ENCODE measurements at regions not wholly inside any gene's neighbourhood (a gene's known extent, or its start where the extent isn't known, plus 50 kb on each side); places are given as distances from the start of the nearest gene placed in this dataset.

GRCh38 chr11:15710580-15711275 lies 596.0 kb downstream of the INSC start:
- TF ChIP-seq POLR2AphosphoS5 (IDR thresholded peaks at IDR 0.05; ENCODE audit: low read depth, low read length) (no peak), REST (IDR thresholded peaks at IDR 0.05; ENCODE audit: insufficient read depth in 1 of 2, low read depth in 2 of 2, low read length in 1 of 2) (no peak), TCF7L2 (IDR thresholded peaks at IDR 0.05; ENCODE audit: low read depth, low read length) (no peak), CTCF (IDR thresholded peaks at IDR 0.05) (no peak), SIN3A (IDR thresholded peaks at IDR 0.05; ENCODE audit: borderline replicate concordance, insufficient read depth, low read depth, low read length) (no peak)
- H3K36me3 ChIP-seq (ENCODE audit: control insufficient read depth, insufficient read depth, low read length) = no peaks in the 10 kb centered on the region
- H3K9me3 ChIP-seq (ENCODE audit: control insufficient read depth, insufficient read depth, low read depth, low read length) = no peaks in the 10 kb centered on the region
- no TSS peak for BruUV-seq (replicated peaks)
- DNase-seq (ENCODE audit: low read depth, low spot score) = no peak
- no peak for ATAC-seq
- ChIA-PET CTCF (no interaction called here), POLR2A (no interaction called here)
- H3K27ac ChIP-seq (ENCODE audit: low read length) = no peak overlapping the region
- intact Hi-C loops (cut with micrococcal nuclease; ENCODE audit: unreplicated experiment) (no loop called here), in situ Hi-C loops (cut with HindIII; ENCODE audit: low pct_unique_long_range_greater_than_20kb, low sequenced_read_pairs) (no loop called here)
- no peaks in the 10 kb centered on the region for H3K27me3 ChIP-seq (ENCODE audit: control insufficient read depth, insufficient read depth, low read length)
- no peak overlapping the region for H3K4me3 ChIP-seq (ENCODE audit: low read depth in 2 of 2, low read length in 2 of 2)
- H3K4me1 ChIP-seq (ENCODE audit: control insufficient read depth, insufficient read depth, low read length) = no peaks in the 10 kb centered on the region

GRCh38 chr11:15711311-15711710 lies 596.6 kb downstream of the INSC start:
- ChIA-PET POLR2A (no interaction called here), CTCF (no interaction called here)
- Histone ChIP-seq H3K27ac (ENCODE audit: low read length) (no peak overlapping the region), H3K4me3 (ENCODE audit: low read depth in 2 of 2, low read length in 2 of 2) (no peak overlapping the region), H3K9me3 (ENCODE audit: control insufficient read depth, insufficient read depth, low read depth, low read length) (no peaks in the 10 kb centered on the region), H3K36me3 (ENCODE audit: control insufficient read depth, insufficient read depth, low read length) (no peaks in the 10 kb centered on the region), H3K4me1 (ENCODE audit: control insufficient read depth, insufficient read depth, low read length) (no peaks in the 10 kb centered on the region), H3K27me3 (ENCODE audit: control insufficient read depth, insufficient read depth, low read length) (no peaks in the 10 kb centered on the region)
- TF ChIP-seq TCF7L2 (IDR thresholded peaks at IDR 0.05; ENCODE audit: low read depth, low read length) (no peak), POLR2AphosphoS5 (IDR thresholded peaks at IDR 0.05; ENCODE audit: low read depth, low read length) (no peak), SIN3A (IDR thresholded peaks at IDR 0.05; ENCODE audit: borderline replicate concordance, insufficient read depth, low read depth, low read length) (no peak), REST (IDR thresholded peaks at IDR 0.05; ENCODE audit: insufficient read depth in 1 of 2, low read depth in 2 of 2, low read length in 1 of 2) (no peak), CTCF (IDR thresholded peaks at IDR 0.05) (no peak)
- ATAC-seq = no peak
- no peak for DNase-seq (ENCODE audit: low read depth, low spot score)
- intact Hi-C loops (cut with micrococcal nuclease; ENCODE audit: unreplicated experiment) (no loop called here), in situ Hi-C loops (cut with HindIII; ENCODE audit: low pct_unique_long_range_greater_than_20kb, low sequenced_read_pairs) (no loop called here)
- BruUV-seq (replicated peaks) = no TSS peak

Measured in Panc1 (cell line).